Karpas-422 (cell line): ENCODE measurements at regions not wholly inside any gene's neighbourhood (a gene's known extent, or its start where the extent isn't known, plus 50 kb on each side); places are given as distances from the start of the nearest gene placed in this dataset.

Source experiments
- DNase-seq: peaks from one replicate; pipeline ENCODE4 v3.0.0-alpha.2; 2015
- H2AFZ ChIP-seq: fragments of 200-600 bp; sonication (generic); 2 replicates; pipeline ENCODE4 v1.6.1; 2014; ENCODE audit warnings: antibody characterized with exemption, low read length, mixed read lengths
- H3K27ac ChIP-seq: fragments of 200-600 bp; sonication (generic); 2 replicates; pipeline ENCODE4 v1.5.1; 2014; ENCODE audit warnings: mild to moderate bottlenecking, low read length, moderate library complexity
- H3K27me3 ChIP-seq: fragments of 200-600 bp; sonication (generic); 2 replicates; pipeline ENCODE4 v1.6.1; 2014; ENCODE audit warnings: low read length, mixed read lengths
- H3K36me3 ChIP-seq: fragments of 200-600 bp; sonication (generic); 2 replicates; pipeline ENCODE4 v1.6.1; 2014; ENCODE audit warnings: low read length, mixed read lengths; ENCODE audit not compliant: insufficient read depth
- H3K4me1 ChIP-seq: fragments of 200-600 bp; sonication (generic); 2 replicates; pipeline ENCODE4 v1.6.1; 2014; ENCODE audit warnings: mild to moderate bottlenecking, low read length, mixed read lengths
- H3K4me2 ChIP-seq: fragments of 200-600 bp; sonication (generic); 2 replicates; pipeline ENCODE4 v1.6.1; 2014; ENCODE audit warnings: low read length, low read depth, mild to moderate bottlenecking; ENCODE audit not compliant: poor library complexity, severe bottlenecking
- H3K4me3 ChIP-seq: fragments of 200-600 bp; sonication (generic); 2 replicates; pipeline ENCODE4 v1.5.1; 2014; ENCODE audit warnings: mild to moderate bottlenecking, antibody characterized with exemption, low read length, mixed read lengths
- H3K79me2 ChIP-seq: fragments of 200-600 bp; sonication (generic); 2 replicates; pipeline ENCODE4 v1.6.1; 2014; ENCODE audit warnings: mild to moderate bottlenecking, low read length, mixed read lengths
- H3K9ac ChIP-seq: fragments of 200-600 bp; sonication (generic); 2 replicates; pipeline ENCODE4 v1.6.0; 2014; ENCODE audit warnings: low read length
- H3K9me2 ChIP-seq: fragments of 200-600 bp; sonication (generic), shearing (Covaris generic); replicated peaks from 2 replicates; pipeline ENCODE4 v1.6.0; 2014; ENCODE audit warnings: mild to moderate bottlenecking, low read length, moderate library complexity; ENCODE audit not compliant: insufficient read depth
- H3K9me3 ChIP-seq: fragments of 300-700, 200-600 bp; sonication (generic); 2 replicates; pipeline ENCODE4 v1.6.1; 2014; ENCODE audit warnings: low read length, mixed read lengths
- H4K20me1 ChIP-seq: fragments of 200-600 bp; sonication (generic); 2 replicates; pipeline ENCODE4 v1.6.1; 2014; ENCODE audit warnings: mild to moderate bottlenecking, antibody characterized with exemption, low read length, low read depth; ENCODE audit not compliant: insufficient read depth

GRCh38 chr12:90084018-90084417 is 375.4 kb upstream of the ATP2B1 start:
- no peak for DNase-seq
- no peaks in the 10 kb centered on the region for H4K20me1 ChIP-seq
- H3K27me3 ChIP-seq: no peaks in the 10 kb centered on the region
- no peaks in the 10 kb centered on the region for H3K4me1 ChIP-seq
- H3K27ac ChIP-seq: no peak overlapping the region
- H3K9me3 ChIP-seq: no peaks in the 10 kb centered on the region
- H2AFZ ChIP-seq: no peak overlapping the region
- no peak overlapping the region for H3K4me3 ChIP-seq
- no peaks in the 10 kb centered on the region for H3K79me2 ChIP-seq
- no peaks in the 10 kb centered on the region for H3K36me3 ChIP-seq
- no peak overlapping the region for H3K9ac ChIP-seq
- H3K9me2 ChIP-seq: no peaks in the 10 kb centered on the region
- H3K4me2 ChIP-seq: no peak overlapping the region

- H3K9me3 ChIP-seq: no peaks in the 10 kb centered on the region
- H2AFZ ChIP-seq: no peak overlapping the region
- H3K27me3 ChIP-seq: no peaks in the 10 kb centered on the region
- no peaks in the 10 kb centered on the region for H3K9me2 ChIP-seq
- H3K9ac ChIP-seq: no peak overlapping the region
- no peaks in the 10 kb centered on the region for H3K4me1 ChIP-seq
- no peak overlapping the region for H3K27ac ChIP-seq
- no peak overlapping the region for H3K4me3 ChIP-seq
- no peak for DNase-seq
- no peaks in the 10 kb centered on the region for H3K79me2 ChIP-seq
- no peaks in the 10 kb centered on the region for H3K36me3 ChIP-seq
- no peaks in the 10 kb centered on the region for H4K20me1 ChIP-seq
- H3K4me2 ChIP-seq: no peak overlapping the region
These were observed 372.0 kb upstream of the ATP2B1 start for GRCh38 chr12:90080616-90081015.

GRCh38 chr12:90079529-90080210 is 371.0 kb upstream of the ATP2B1 start:
- no peaks in the 10 kb centered on the region for H3K4me1 ChIP-seq
- H3K4me3 ChIP-seq: no peak overlapping the region
- H3K9me3 ChIP-seq: no peaks in the 10 kb centered on the region
- no peak for DNase-seq
- H3K27me3 ChIP-seq: no peaks in the 10 kb centered on the region
- no peak overlapping the region for H3K9ac ChIP-seq
- no peaks in the 10 kb centered on the region for H3K9me2 ChIP-seq
- no peaks in the 10 kb centered on the region for H3K79me2 ChIP-seq
- H3K27ac ChIP-seq: no peak overlapping the region
- H2AFZ ChIP-seq: no peak overlapping the region
- no peak overlapping the region for H3K4me2 ChIP-seq
- no peaks in the 10 kb centered on the region for H3K36me3 ChIP-seq
- H4K20me1 ChIP-seq: no peaks in the 10 kb centered on the region

DNA sequence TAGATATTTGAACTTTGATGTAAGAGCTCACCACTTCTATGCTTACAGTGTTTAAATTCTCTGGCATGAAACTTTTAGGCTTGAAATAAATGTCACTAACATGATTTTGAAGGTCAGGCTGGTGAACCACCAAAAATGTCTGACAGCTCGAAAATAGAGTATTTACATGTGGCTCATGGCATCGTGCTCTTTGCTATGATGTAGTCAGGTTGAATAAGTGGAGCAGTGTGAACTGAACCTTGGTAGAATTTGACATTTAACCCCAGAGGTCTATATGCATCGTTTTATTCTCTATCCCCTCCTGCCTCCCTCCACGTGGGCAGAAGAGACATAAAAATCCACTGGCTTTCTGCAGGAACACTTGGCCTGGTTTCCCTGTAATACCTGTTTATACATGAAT is 369.7 kb upstream of the ATP2B1 start:
- Histone ChIP-seq H3K36me3 (no peaks in the 10 kb centered on the region), H3K27ac (no peak overlapping the region), H3K9me3 (no peaks in the 10 kb centered on the region), H3K9me2 (no peaks in the 10 kb centered on the region), H2AFZ (no peak overlapping the region), H3K9ac (no peak overlapping the region), H3K4me3 (no peak overlapping the region), H3K4me1 (no peaks in the 10 kb centered on the region; the same call in 1 of the 2 replicates), H3K4me2 (no peak overlapping the region), H3K79me2 (no peaks in the 10 kb centered on the region), H3K27me3 (no peaks in the 10 kb centered on the region), H4K20me1 (no peaks in the 10 kb centered on the region)
- no peak for DNase-seq

DNA sequence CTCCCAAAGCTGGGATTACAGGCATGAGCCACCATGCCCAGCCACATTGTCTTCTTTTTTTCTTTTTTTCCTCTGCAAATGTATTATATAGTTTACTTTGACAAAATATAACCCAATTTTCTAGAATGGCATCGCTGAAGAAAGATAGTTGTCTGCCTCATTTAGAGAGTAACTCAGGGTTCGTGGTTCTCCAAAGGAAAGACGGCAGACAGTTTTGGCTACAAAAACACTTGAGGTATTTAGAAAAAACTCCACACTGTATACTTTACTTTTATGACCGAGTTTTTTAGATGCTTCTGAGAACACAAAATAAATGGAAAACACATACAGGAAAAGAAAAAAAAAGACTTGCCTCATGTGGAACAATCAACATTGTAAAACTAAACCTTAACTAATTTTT is 369.1 kb upstream of the ATP2B1 start:
- no peak overlapping the region for H3K4me3 ChIP-seq
- no peak overlapping the region for H2AFZ ChIP-seq
- no peak overlapping the region for H3K9ac ChIP-seq
- H3K27ac ChIP-seq: no peak overlapping the region
- H3K27me3 ChIP-seq: no peaks in the 10 kb centered on the region
- H4K20me1 ChIP-seq: no peaks in the 10 kb centered on the region
- no peaks in the 10 kb centered on the region for H3K9me3 ChIP-seq
- no peaks in the 10 kb centered on the region for H3K79me2 ChIP-seq
- no peak for DNase-seq
- no peak overlapping the region for H3K4me2 ChIP-seq
- H3K4me1 ChIP-seq: no peaks in the 10 kb centered on the region; the same call in 1 of the 2 replicates
- H3K36me3 ChIP-seq: no peaks in the 10 kb centered on the region
- no peaks in the 10 kb centered on the region for H3K9me2 ChIP-seq

GRCh38 chr12:90076851-90077319 is 368.2 kb upstream of the ATP2B1 start:
- H3K36me3 ChIP-seq: no peaks in the 10 kb centered on the region
- H4K20me1 ChIP-seq: no peaks in the 10 kb centered on the region
- H3K9ac ChIP-seq: no peak overlapping the region
- no peaks in the 10 kb centered on the region; the same call in 1 of the 2 replicates for H3K4me1 ChIP-seq
- no peak overlapping the region for H3K4me3 ChIP-seq
- no peaks in the 10 kb centered on the region for H3K9me2 ChIP-seq
- no peak overlapping the region for H3K27ac ChIP-seq
- no peak for DNase-seq
- H3K4me2 ChIP-seq: no peak overlapping the region
- no peaks in the 10 kb centered on the region for H3K27me3 ChIP-seq
- no peak overlapping the region for H2AFZ ChIP-seq
- no peaks in the 10 kb centered on the region for H3K9me3 ChIP-seq
- no peaks in the 10 kb centered on the region for H3K79me2 ChIP-seq

DNA sequence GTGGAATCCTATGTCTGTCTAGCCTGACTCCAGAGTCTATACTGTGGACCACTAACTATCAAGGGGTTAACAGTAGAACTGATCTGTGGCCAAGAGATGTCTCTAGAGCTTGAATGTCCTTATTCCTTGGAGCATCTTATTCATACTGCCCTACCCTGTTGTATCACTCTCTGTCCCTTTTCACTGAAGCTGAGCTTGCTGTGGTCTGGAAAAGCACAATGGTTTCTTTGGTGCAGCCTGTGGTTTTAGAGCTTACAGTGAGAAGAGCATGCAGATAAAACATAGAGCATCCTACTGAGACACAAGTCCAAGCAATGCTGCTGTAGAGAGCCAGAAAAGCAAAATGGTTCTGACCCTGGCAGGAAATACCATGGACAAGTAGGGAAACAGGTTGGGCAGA is 367.0 kb upstream of the ATP2B1 start:
- H3K36me3 ChIP-seq: no peaks in the 10 kb centered on the region
- no peak overlapping the region for H3K4me2 ChIP-seq
- no peaks in the 10 kb centered on the region for H3K79me2 ChIP-seq
- no peak overlapping the region for H2AFZ ChIP-seq
- H4K20me1 ChIP-seq: no peaks in the 10 kb centered on the region
- no peak for DNase-seq
- no peaks in the 10 kb centered on the region for H3K9me3 ChIP-seq
- no peak overlapping the region for H3K4me3 ChIP-seq
- no peak overlapping the region for H3K27ac ChIP-seq
- no peaks in the 10 kb centered on the region for H3K27me3 ChIP-seq
- no peaks in the 10 kb centered on the region; the same call in 1 of the 2 replicates for H3K4me1 ChIP-seq
- no peaks in the 10 kb centered on the region for H3K9me2 ChIP-seq
- H3K9ac ChIP-seq: no peak overlapping the region

GRCh38 chr12:90074086-90074485 is 365.4 kb upstream of the ATP2B1 start:
- Histone ChIP-seq H3K4me2 (no peak overlapping the region), H3K36me3 (no peaks in the 10 kb centered on the region), H3K9me3 (no peaks in the 10 kb centered on the region), H2AFZ (no peak overlapping the region), H3K9ac (no peak overlapping the region), H3K4me1 (no peaks in the 10 kb centered on the region; the same call in 1 of the 2 replicates), H3K9me2 (no peaks in the 10 kb centered on the region), H3K27ac (no peak overlapping the region), H3K79me2 (no peaks in the 10 kb centered on the region), H4K20me1 (no peaks in the 10 kb centered on the region), H3K27me3 (no peaks in the 10 kb centered on the region), H3K4me3 (no peak overlapping the region)
- no peak for DNase-seq
